ENCODE measurements at regions not wholly inside any gene's neighbourhood (a gene's known extent, or its start where the extent isn't known, plus 50 kb on each side); places are given as distances from the start of the nearest gene placed in this dataset.

DNA sequence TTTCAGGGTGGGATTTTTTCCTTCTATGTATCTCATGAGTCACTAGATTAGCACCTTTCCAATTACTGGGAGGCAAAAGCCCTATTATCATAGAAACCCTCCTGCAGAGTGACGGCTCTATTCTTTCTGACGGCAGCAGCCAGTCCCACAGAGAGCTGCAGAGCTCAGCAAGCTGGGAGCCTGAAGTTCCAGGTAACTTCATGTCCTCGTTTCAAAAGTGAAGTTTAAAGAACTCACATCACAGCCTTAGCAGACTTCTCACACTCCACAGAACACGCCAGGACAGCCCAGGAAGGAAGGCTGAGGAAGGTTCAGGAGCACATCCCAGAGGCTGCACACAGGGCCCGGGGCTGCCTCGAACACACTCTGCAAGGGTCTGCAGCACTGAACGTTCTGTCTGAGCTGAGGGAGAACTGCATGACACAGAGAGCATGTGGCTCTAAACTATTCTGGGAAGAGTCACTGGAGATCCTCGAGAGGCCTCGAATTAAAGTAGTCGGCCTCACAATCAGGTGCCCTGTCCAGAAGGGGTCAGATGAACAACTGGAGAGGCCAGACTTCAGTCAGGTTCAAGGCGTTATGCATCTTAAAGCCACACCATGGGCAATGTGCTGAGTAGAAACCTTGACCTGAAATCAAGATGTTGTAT lies 104.2 kb upstream of the DRD2 start:
- Histone ChIP-seq H3K36me3 (ENCODE audit: insufficient read depth, low read length) (no peaks in the 10 kb centered on the region), H3K79me2 (ENCODE audit: insufficient read depth, low read length) (no peaks in the 10 kb centered on the region), H3K4me1 (ENCODE audit: insufficient read depth, low read length) (no peaks in the 10 kb centered on the region), H3K4me3 (ENCODE audit: low read depth in 1 of 2, low read length in 2 of 2) (no peak overlapping the region), H2AFZ (ENCODE audit: low read depth, low read length) (no peak overlapping the region), H3K9ac (ENCODE audit: low read depth, low read length) (no peak overlapping the region), H3K27ac (ENCODE audit: low read length) (no peak overlapping the region), H4K20me1 (ENCODE audit: insufficient read depth, low read length) (no peaks in the 10 kb centered on the region), H3K9me3 (ENCODE audit: insufficient read depth, low read length, severe bottlenecking) (no peaks in the 10 kb centered on the region), H3K27me3 (ENCODE audit: insufficient read depth, low read length, poor library complexity) (peaks cover 3% of the 10 kb centered on the region), H3K4me2 (ENCODE audit: insufficient read depth, low read length) (no peak overlapping the region)
- DNase-seq (no peak), ATAC-seq (ENCODE audit: insufficient read depth, low read depth) (no peak)
- TF ChIP-seq, protein P1, sequence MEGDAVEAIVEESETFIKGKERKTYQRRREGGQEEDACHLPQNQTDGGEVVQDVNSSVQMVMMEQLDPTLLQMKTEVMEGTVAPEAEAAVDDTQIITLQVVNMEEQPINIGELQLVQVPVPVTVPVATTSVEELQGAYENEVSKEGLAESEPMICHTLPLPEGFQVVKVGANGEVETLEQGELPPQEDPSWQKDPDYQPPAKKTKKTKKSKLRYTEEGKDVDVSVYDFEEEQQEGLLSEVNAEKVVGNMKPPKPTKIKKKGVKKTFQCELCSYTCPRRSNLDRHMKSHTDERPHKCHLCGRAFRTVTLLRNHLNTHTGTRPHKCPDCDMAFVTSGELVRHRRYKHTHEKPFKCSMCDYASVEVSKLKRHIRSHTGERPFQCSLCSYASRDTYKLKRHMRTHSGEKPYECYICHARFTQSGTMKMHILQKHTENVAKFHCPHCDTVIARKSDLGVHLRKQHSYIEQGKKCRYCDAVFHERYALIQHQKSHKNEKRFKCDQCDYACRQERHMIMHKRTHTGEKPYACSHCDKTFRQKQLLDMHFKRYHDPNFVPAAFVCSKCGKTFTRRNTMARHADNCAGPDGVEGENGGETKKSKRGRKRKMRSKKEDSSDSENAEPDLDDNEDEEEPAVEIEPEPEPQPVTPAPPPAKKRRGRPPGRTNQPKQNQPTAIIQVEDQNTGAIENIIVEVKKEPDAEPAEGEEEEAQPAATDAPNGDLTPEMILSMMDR (IDR thresholded peaks at IDR 0.05; ENCODE audit: borderline replicate concordance, extremely low read depth, low read length, poor library complexity, severe bottlenecking) = no peak
- no peak for TF ChIP-seq EZH2 (IDR thresholded peaks at IDR 0.05; ENCODE audit: borderline replicate concordance, low read depth, low read length, severe bottlenecking)

DNA sequence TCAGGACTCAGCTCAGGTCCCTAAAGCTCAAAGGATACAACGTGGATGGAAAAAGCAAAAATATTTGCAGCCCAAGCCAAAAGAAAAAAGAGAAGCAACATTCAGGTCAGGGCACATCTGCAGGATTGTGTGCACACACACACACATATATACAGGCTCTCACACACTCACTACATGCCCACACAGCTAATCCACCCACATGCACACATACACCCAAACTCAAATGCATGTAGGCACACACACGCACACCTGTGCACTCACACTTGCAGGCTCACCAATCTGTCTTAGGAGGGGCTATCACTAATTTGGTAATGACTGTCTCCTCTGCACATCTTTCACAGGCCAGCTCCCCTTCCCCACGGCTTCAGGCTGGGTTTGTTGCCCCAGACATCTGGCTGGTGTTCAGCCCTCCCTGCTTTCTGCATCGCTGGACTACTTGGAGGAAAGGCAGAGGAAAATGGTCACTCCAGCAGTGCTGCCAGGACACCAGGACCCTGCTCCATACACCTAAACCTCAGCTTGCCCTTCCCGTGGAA lies 103.6 kb upstream of the DRD2 start:
- H3K79me2 ChIP-seq (ENCODE audit: insufficient read depth, low read length) = no peaks in the 10 kb centered on the region
- H3K4me2 ChIP-seq (ENCODE audit: insufficient read depth, low read length) = no peak overlapping the region
- no peak for DNase-seq
- peaks cover 3% of the 10 kb centered on the region for H3K27me3 ChIP-seq (ENCODE audit: insufficient read depth, low read length, poor library complexity)
- H3K4me3 ChIP-seq (ENCODE audit: low read depth in 1 of 2, low read length in 2 of 2) = no peak overlapping the region
- ATAC-seq (ENCODE audit: insufficient read depth, low read depth) = no peak
- H3K9me3 ChIP-seq (ENCODE audit: insufficient read depth, low read length, severe bottlenecking) = no peaks in the 10 kb centered on the region
- H2AFZ ChIP-seq (ENCODE audit: low read depth, low read length) = no peak overlapping the region
- no peak overlapping the region for H3K27ac ChIP-seq (ENCODE audit: low read length)
- H3K9ac ChIP-seq (ENCODE audit: low read depth, low read length) = no peak overlapping the region
- H4K20me1 ChIP-seq (ENCODE audit: insufficient read depth, low read length) = no peaks in the 10 kb centered on the region
- TF ChIP-seq, protein P1 (IDR thresholded peaks at IDR 0.05; ENCODE audit: borderline replicate concordance, extremely low read depth, low read length, poor library complexity, severe bottlenecking) = no peak
- TF ChIP-seq EZH2 (IDR thresholded peaks at IDR 0.05; ENCODE audit: borderline replicate concordance, low read depth, low read length, severe bottlenecking) = no peak
- H3K36me3 ChIP-seq (ENCODE audit: insufficient read depth, low read length) = no peaks in the 10 kb centered on the region
- no peaks in the 10 kb centered on the region for H3K4me1 ChIP-seq (ENCODE audit: insufficient read depth, low read length)

DNA sequence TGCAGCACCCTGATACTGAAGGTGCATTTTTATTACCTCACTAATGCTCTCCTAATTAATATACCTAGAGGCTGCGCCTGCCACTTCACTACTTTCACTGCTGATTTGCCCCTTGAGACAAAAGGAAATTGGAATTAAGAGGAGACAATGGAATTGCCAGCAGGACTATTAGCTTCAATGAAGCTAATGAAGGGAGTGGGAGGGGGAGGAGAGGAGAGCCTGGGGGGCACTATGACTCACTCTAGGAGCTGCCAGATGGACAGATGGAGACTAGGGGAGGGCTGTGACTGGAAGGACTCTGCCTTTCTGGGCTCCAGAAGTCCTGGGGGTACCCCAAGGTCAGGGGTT lies 102.8 kb upstream of the DRD2 start:
- H3K4me2 ChIP-seq (ENCODE audit: insufficient read depth, low read length) = no peak overlapping the region
- ATAC-seq (ENCODE audit: insufficient read depth, low read depth) = no peak
- H3K9ac ChIP-seq (ENCODE audit: low read depth, low read length) = no peak overlapping the region

More for the DNA sequence above, 102.8 kb upstream of the DRD2 start:
- Histone ChIP-seq H4K20me1 (ENCODE audit: insufficient read depth, low read length) (no peaks in the 10 kb centered on the region), H3K36me3 (ENCODE audit: insufficient read depth, low read length) (no peaks in the 10 kb centered on the region), H3K79me2 (ENCODE audit: insufficient read depth, low read length) (no peaks in the 10 kb centered on the region), H3K27ac (ENCODE audit: low read length) (no peak overlapping the region), H2AFZ (ENCODE audit: low read depth, low read length) (no peak overlapping the region), H3K4me1 (ENCODE audit: insufficient read depth, low read length) (no peaks in the 10 kb centered on the region), H3K9me3 (ENCODE audit: insufficient read depth, low read length, severe bottlenecking) (no peaks in the 10 kb centered on the region), H3K27me3 (ENCODE audit: insufficient read depth, low read length, poor library complexity) (peaks cover 3% of the 10 kb centered on the region), H3K4me3 (ENCODE audit: low read depth in 1 of 2, low read length in 2 of 2) (no peak overlapping the region)
- TF ChIP-seq, protein P1 (IDR thresholded peaks at IDR 0.05; ENCODE audit: borderline replicate concordance, extremely low read depth, low read length, poor library complexity, severe bottlenecking) = no peak
- no peak for TF ChIP-seq EZH2 (IDR thresholded peaks at IDR 0.05; ENCODE audit: borderline replicate concordance, low read depth, low read length, severe bottlenecking)
- no peak for DNase-seq

Measured in DND-41 (cell line).